A549 (cell line): ENCODE measurements at regions not wholly inside any gene's neighbourhood (a gene's known extent, or its start where the extent isn't known, plus 50 kb on each side); places are given as distances from the start of the nearest gene placed in this dataset.

Source experiments
- ATAC-seq, 2 experiments: fragments of 200-7000 bp in 1 of 2; fragments of >200 bp in 1 of 2; cut with Nextera tagmentation in 1 of 2; cut with Tn5 transposase in 1 of 2; 3 replicates each; pipeline versions ENCODE4 v1.8.0 to v1.9.1; 2018 to 2020; ENCODE audit warnings: mild to moderate bottlenecking in 1 of 2, moderate library complexity in 1 of 2
- CTCF ChIA-PET: fragments of 300-600 bp; sonication (Branson Sonifier 250); formaldehyde crosslinking; extraction: SDS; loops from one replicate; lab custom pipeline; 2021; ENCODE audit warnings: antibody characterized with exemption, inconsistent platforms; lab: Yijun Ruan, JAX
- POLR2A ChIA-PET: fragments of 350-600 bp; formaldehyde crosslinking; extraction: SDS; loops from one replicate; lab custom pipeline; 2021; ENCODE audit warnings: antibody characterized with exemption, inconsistent platforms; lab: Yijun Ruan, JAX
- DNase-seq, 2 experiments: peaks; one replicate each; pipeline versions ENCODE4 v3.0.0 to v3.0.0-alpha.2; 2011 to 2016; ENCODE audit warnings: low read depth in 1 of 2, low spot score in 1 of 2
- FAIRE-seq: peaks from 2 replicates; lab custom pipeline; 2011; peaks lifted over from hg19 to GRCh38; lab: Jason Lieb, UNC
- H3K27ac ChIP-seq, 2 experiments: fragments of >200 bp; sonication (Bioruptor Twin); formaldehyde crosslinking; 3 replicates each; pipeline ENCODE4 v1.5.1; 2016 to 2017
- H3K4me1 ChIP-seq: fragments of >200 bp; sonication (Bioruptor Twin); formaldehyde crosslinking; 3 replicates; pipeline ENCODE4 v1.6.1; 2016
- H3K4me2 ChIP-seq: fragments of >200 bp; sonication (Bioruptor Twin); formaldehyde crosslinking; 3 replicates; pipeline ENCODE4 v1.6.1; 2016
- H3K4me3 ChIP-seq: fragments of >200 bp; sonication (Bioruptor Twin); formaldehyde crosslinking; 3 replicates; pipeline ENCODE4 v1.5.1; 2016
- H3K9me3 ChIP-seq: fragments of >200 bp; sonication (Bioruptor Twin); formaldehyde crosslinking; 3 replicates; pipeline ENCODE4 v1.6.1; 2016
- ATOH8 ChIP-seq: fragments of 250-450 bp; sonication (Bioruptor Pico); IDR thresholded peaks from 2 replicates; pipeline ENCODE4 v1.5.0; 2020; ENCODE audit warnings: low read depth, mild to moderate bottlenecking, moderate library complexity
- CEBPB ChIP-seq, 2 experiments: fragments of >200 bp in 1 of 2; sonication (Bioruptor Twin) in 1 of 2; formaldehyde crosslinking in 1 of 2; IDR thresholded peaks; 2 replicates each; pipeline ENCODE4 v1.6.1; 2012 to 2016
- CHD2 ChIP-seq: fragments of 150-350 bp; IDR thresholded peaks from 2 replicates; pipeline ENCODE4 v1.6.1; 2014; ENCODE audit warnings: low read length; ENCODE audit not compliant: partially characterized antibody
- CHD4 ChIP-seq: fragments of 200-600 bp; sonication (generic); IDR thresholded peaks from 2 replicates; pipeline ENCODE4 v1.6.1; 2016; ENCODE audit warnings: antibody characterized with exemption, mild to moderate bottlenecking, borderline replicate concordance
- CTCF ChIP-seq: fragments of >200 bp; sonication (Bioruptor Twin); formaldehyde crosslinking; IDR thresholded peaks from 3 replicates; pipeline ENCODE4 v1.5.1; 2016
- EHF ChIP-seq: fragments of 250-450 bp; sonication (Bioruptor Pico); IDR thresholded peaks from 2 replicates; pipeline ENCODE4 v1.5.0; 2020; ENCODE audit warnings: mild to moderate bottlenecking
- EHMT2 ChIP-seq: fragments of 200-600 bp; sonication (generic); IDR thresholded peaks from 2 replicates; pipeline ENCODE4 v1.6.1; 2016; ENCODE audit warnings: antibody characterized with exemption, low read depth, mild to moderate bottlenecking, moderate library complexity
- ESRRA ChIP-seq: fragments of 150-350 bp; IDR thresholded peaks from 2 replicates; pipeline ENCODE4 v1.6.1; 2014; ENCODE audit warnings: mild to moderate bottlenecking, low read length, borderline replicate concordance
- HDAC2 ChIP-seq: fragments of 200-600 bp; sonication (generic); IDR thresholded peaks from 2 replicates; pipeline ENCODE4 v1.6.1; 2016
- HOXB13 ChIP-seq: fragments of 250-450 bp; sonication (Bioruptor Pico); IDR thresholded peaks from 2 replicates; pipeline ENCODE4 v1.5.0; 2020; ENCODE audit warnings: low read depth, mild to moderate bottlenecking, moderate library complexity
- NFE2L2 ChIP-seq: fragments of 150-350 bp; conservative IDR thresholded peaks from 2 replicates; pipeline ENCODE4 v1.6.1; 2014; ENCODE audit warnings: low read length
- NPAS2 ChIP-seq: fragments of 250-450 bp; sonication (Bioruptor Pico); IDR thresholded peaks from 2 replicates; pipeline ENCODE4 v1.8.0; 2022; ENCODE audit warnings: mild to moderate bottlenecking, moderate library complexity, borderline replicate concordance
- PBX3 ChIP-seq: IDR thresholded peaks from 2 replicates; pipeline ENCODE4 v1.6.1; 2012
- POLR2A ChIP-seq: IDR thresholded peaks from 2 replicates; pipeline ENCODE4 v1.6.1; 2012; ENCODE audit warnings: mild to moderate bottlenecking, low read length
- TP53 ChIP-seq: fragments of 250-450 bp; sonication (Bioruptor Pico); IDR thresholded peaks from 2 replicates; pipeline ENCODE4 v1.5.0; 2021; ENCODE audit warnings: mild to moderate bottlenecking, moderate library complexity
- ZC3H11A ChIP-seq: fragments of 450-650 bp; IDR thresholded peaks from 2 replicates; pipeline ENCODE4 v1.6.1; 2014; ENCODE audit warnings: antibody characterized with exemption, mild to moderate bottlenecking
- WGBS: methylation state at CpG from one replicate; pipeline ENCODE4 v1.1.6; 2017; ENCODE audit errors: missing lambda C conversion rate; 5-methylcytosine and 5-hydroxymethylcytosine counted together
- TF ChIP-seq, protein P1 (sequence below): fragments of 450-650 bp; IDR thresholded peaks from 2 replicates; pipeline ENCODE4 v1.6.1; 2014; ENCODE audit warnings: antibody characterized with exemption
- TF ChIP-seq, protein P2 (sequence below): fragments of 250-450 bp; sonication (Bioruptor Pico); IDR thresholded peaks from 2 replicates; pipeline ENCODE4 v1.5.0; 2021; ENCODE audit warnings: mild to moderate bottlenecking, moderate library complexity, borderline replicate concordance
- TF ChIP-seq, protein P3 (sequence below): IDR thresholded peaks from 2 replicates; pipeline ENCODE4 v1.6.1; 2012; ENCODE audit warnings: low read depth, borderline replicate concordance

- no peak overlapping the region for H3K27ac ChIP-seq
- no peaks in the 10 kb centered on the region for H3K9me3 ChIP-seq
- no peak for FAIRE-seq
- ATAC-seq = no peak
- POLR2A ChIA-PET = no interaction called here
- H3K4me2 ChIP-seq = no peak overlapping the region
- DNase-seq = no peak
- WGBS = 73% methylated on average over 4 of the region's 4 CpGs
- no peaks in the 10 kb centered on the region for H3K4me1 ChIP-seq
- TF ChIP-seq HDAC2 = no peak
- TF ChIP-seq TP53 (CRISPR knock-in tag) = no peak
- TF ChIP-seq HOXB13 (CRISPR knock-in tag) = no peak
- no peak for TF ChIP-seq EHF
- no peak for TF ChIP-seq ESRRA
- TF ChIP-seq, protein P1, sequence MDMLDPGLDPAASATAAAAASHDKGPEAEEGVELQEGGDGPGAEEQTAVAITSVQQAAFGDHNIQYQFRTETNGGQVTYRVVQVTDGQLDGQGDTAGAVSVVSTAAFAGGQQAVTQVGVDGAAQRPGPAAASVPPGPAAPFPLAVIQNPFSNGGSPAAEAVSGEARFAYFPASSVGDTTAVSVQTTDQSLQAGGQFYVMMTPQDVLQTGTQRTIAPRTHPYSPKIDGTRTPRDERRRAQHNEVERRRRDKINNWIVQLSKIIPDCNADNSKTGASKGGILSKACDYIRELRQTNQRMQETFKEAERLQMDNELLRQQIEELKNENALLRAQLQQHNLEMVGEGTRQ = no peak
- TF ChIP-seq CEBPB (IDR thresholded peaks at IDR 0.05) = no peak
- TF ChIP-seq CHD2 = no peak
- TF ChIP-seq, protein P2, sequence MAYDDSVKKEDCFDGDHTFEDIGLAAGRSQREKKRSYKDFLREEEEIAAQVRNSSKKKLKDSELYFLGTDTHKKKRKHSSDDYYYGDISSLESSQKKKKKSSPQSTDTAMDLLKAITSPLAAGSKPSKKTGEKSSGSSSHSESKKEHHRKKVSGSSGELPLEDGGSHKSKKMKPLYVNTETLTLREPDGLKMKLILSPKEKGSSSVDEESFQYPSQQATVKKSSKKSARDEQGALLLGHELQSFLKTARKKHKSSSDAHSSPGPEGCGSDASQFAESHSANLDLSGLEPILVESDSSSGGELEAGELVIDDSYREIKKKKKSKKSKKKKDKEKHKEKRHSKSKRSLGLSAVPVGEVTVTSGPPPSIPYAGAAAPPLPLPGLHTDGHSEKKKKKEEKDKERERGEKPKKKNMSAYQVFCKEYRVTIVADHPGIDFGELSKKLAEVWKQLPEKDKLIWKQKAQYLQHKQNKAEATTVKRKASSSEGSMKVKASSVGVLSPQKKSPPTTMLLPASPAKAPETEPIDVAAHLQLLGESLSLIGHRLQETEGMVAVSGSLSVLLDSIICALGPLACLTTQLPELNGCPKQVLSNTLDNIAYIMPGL (CRISPR knock-in tag) = no peak
- TF ChIP-seq ZC3H11A = no peak
- TF ChIP-seq POLR2A = no peak
- H3K4me3 ChIP-seq = no peak overlapping the region
- CTCF ChIA-PET = no interaction called here
Observed at GRCh38 chr6:77131426-77131825, 331.9 kb downstream of the HTR1B start.

GRCh38 chr6:77124604-77125003, 338.7 kb downstream of the HTR1B start:
- no peak overlapping the region for H3K27ac ChIP-seq
- ChIA-PET CTCF (no interaction called here), POLR2A (no interaction called here)
- TF ChIP-seq CTCF = no peak
- FAIRE-seq = no peak
- no peak overlapping the region for H3K4me2 ChIP-seq
- no peaks in the 10 kb centered on the region for H3K9me3 ChIP-seq
- H3K4me3 ChIP-seq = no peak overlapping the region
- no peaks in the 10 kb centered on the region for H3K4me1 ChIP-seq
- DNase-seq = no peak
- ATAC-seq = no peak
- WGBS = 71% methylated on average over 1 of the region's 1 CpG

- ATAC-seq (no peak), DNase-seq (no peak), FAIRE-seq (no peak)
- Histone ChIP-seq H3K27ac (no peak overlapping the region), H3K4me3 (no peak overlapping the region), H3K4me2 (no peak overlapping the region), H3K4me1 (no peaks in the 10 kb centered on the region), H3K9me3 (no peaks in the 10 kb centered on the region)
- no peak for TF ChIP-seq CHD4
- TF ChIP-seq PBX3 = no peak
- TF ChIP-seq CEBPB (IDR thresholded peaks at IDR 0.05) = no peak
- TF ChIP-seq EHMT2 = no peak
- no peak for TF ChIP-seq ATOH8
- TF ChIP-seq ZC3H11A = no peak
- TF ChIP-seq, protein P3, sequence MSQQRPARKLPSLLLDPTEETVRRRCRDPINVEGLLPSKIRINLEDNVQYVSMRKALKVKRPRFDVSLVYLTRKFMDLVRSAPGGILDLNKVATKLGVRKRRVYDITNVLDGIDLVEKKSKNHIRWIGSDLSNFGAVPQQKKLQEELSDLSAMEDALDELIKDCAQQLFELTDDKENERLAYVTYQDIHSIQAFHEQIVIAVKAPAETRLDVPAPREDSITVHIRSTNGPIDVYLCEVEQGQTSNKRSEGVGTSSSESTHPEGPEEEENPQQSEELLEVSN = no peak
- TF ChIP-seq NFE2L2 = no peak
- no peak for TF ChIP-seq NPAS2 (CRISPR knock-in tag)
- TF ChIP-seq HOXB13 (CRISPR knock-in tag) = no peak
- TF ChIP-seq, protein P1 = no peak
- TF ChIP-seq POLR2A = no peak
- no peak for TF ChIP-seq CHD2
- POLR2A ChIA-PET = no interaction called here
- CTCF ChIA-PET = no interaction called here
- 25% methylated on average over 1 of the region's 3 CpGs for WGBS
Observed at GRCh38 chr6:77123527-77123926, 339.8 kb downstream of the HTR1B start.
